Left lung (tissue), 4 donors: ENCODE measurements at regions not wholly inside any gene's neighbourhood (a gene's known extent, or its start where the extent isn't known, plus 50 kb on each side); places are given as distances from the start of the nearest gene placed in this dataset.

Experiments used
- ATAC-seq: fragments of 200-7000 bp; cut with Tn5 transposase; one replicate; pipeline ENCODE4 v1.9.1; 2020; ENCODE audit warnings: moderate library complexity
- DNase-seq, 4 donors: peaks; one replicate each; pipeline ENCODE4 v3.0.0-alpha.2; 2013 to 2020
- H3K27ac ChIP-seq, 2 donors: fragments of 200-600 bp; sonication (generic) in 1 of 2; one replicate each; pipeline versions ENCODE4 v1.5.0 to v1.8.0; 2020 to 2021
- H3K27me3 ChIP-seq, 2 donors: fragments of 200-600 bp; sonication (generic) in 1 of 2; one replicate each; pipeline versions ENCODE4 v1.5.0 to v1.8.0; 2020 to 2021
- H3K36me3 ChIP-seq, 2 donors: fragments of 200-600 bp; sonication (generic) in 1 of 2; one replicate each; pipeline versions ENCODE4 v1.5.0 to v1.8.0; 2020 to 2021
- H3K4me1 ChIP-seq, 2 donors: fragments of 200-600 bp; one replicate each; pipeline ENCODE4 v1.8.0; 2021
- H3K4me3 ChIP-seq, 2 donors: fragments of 200-600 bp; sonication (generic) in 1 of 2; one replicate each; pipeline versions ENCODE4 v1.5.0 to v1.8.0; 2020 to 2021; ENCODE audit warnings: mild to moderate bottlenecking in 1 of 2
- H3K9me3 ChIP-seq, 2 donors: fragments of 200-600 bp; sonication (generic) in 1 of 2; one replicate each; pipeline versions ENCODE4 v1.5.0 to v1.8.0; 2020 to 2021
- CTCF ChIP-seq, 2 donors: fragments of 200-600 bp; sonication (generic) in 1 of 2; IDR thresholded peaks; one replicate each; pipeline versions ENCODE4 v1.5.0 to v1.8.0; 2021; ENCODE audit warnings: antibody characterized with exemption in 2 of 2
- intact Hi-C, 2 donors: fragments of 100-400 bp; cut with DNase I; formaldehyde crosslinking; loops; one replicate each; pipeline versions ENCODE4 v1.11.2 to v1.14.2; 2022
- donor health status: DM: no; HTN: yes; CAD: no.
- donor health status: DM: no; HTN: no; CAD: no.

GRCh38 chr4:27763830-27764525, 903.3 kb downstream of the STIM2 start:
- H3K36me3 ChIP-seq, result no peaks in the 10 kb centered on the region
- H3K27ac ChIP-seq, result no peak overlapping the region
- DNase-seq (no peak), ATAC-seq (no peak)
- no peak overlapping the region for H3K4me3 ChIP-seq
- intact Hi-C loops, result no loop called here
- no peaks in the 10 kb centered on the region for H3K9me3 ChIP-seq
- TF ChIP-seq CTCF (IDR thresholded peaks at IDR 0.05), result no peak
- H3K27me3 ChIP-seq, result no peaks in the 10 kb centered on the region
- H3K4me1 ChIP-seq, result no peaks in the 10 kb centered on the region

- no peaks in the 10 kb centered on the region for H3K4me1 ChIP-seq
- ATAC-seq (no peak), DNase-seq (no peak)
- H3K9me3 ChIP-seq, result no peaks in the 10 kb centered on the region
- no peaks in the 10 kb centered on the region for H3K36me3 ChIP-seq
- no peak overlapping the region for H3K27ac ChIP-seq
- TF ChIP-seq CTCF (IDR thresholded peaks at IDR 0.05), result no peak
- H3K4me3 ChIP-seq, result no peak overlapping the region
- intact Hi-C loops, result no loop called here
- no peaks in the 10 kb centered on the region for H3K27me3 ChIP-seq
Observed at GRCh38 chr4:27764526-27764837, 903.8 kb downstream of the STIM2 start.

- ATAC-seq, result no peak
Observed at GRCh38 chr4:27770895-27771294, 910.3 kb downstream of the STIM2 start.

GRCh38 chr4:27775156-27775555, 914.5 kb downstream of the STIM2 start:
- TF ChIP-seq CTCF (IDR thresholded peaks at IDR 0.05), result no peak
- no peak for DNase-seq
- intact Hi-C loops, result no loop called here
- H3K27ac ChIP-seq, result no peak overlapping the region
- H3K4me1 ChIP-seq, result no peaks in the 10 kb centered on the region
- no peak for ATAC-seq
- peaks cover 0 to 3% of the 10 kb centered on the region in 2 donors for H3K9me3 ChIP-seq
- H3K36me3 ChIP-seq, result no peaks in the 10 kb centered on the region
- H3K27me3 ChIP-seq, result no peaks in the 10 kb centered on the region
- no peak overlapping the region for H3K4me3 ChIP-seq

More at GRCh38 chr4:27770895-27771294, 910.3 kb downstream of the STIM2 start:
- Histone ChIP-seq H3K4me3 (no peak overlapping the region), H3K36me3 (no peaks in the 10 kb centered on the region), H3K27me3 (no peaks in the 10 kb centered on the region), H3K4me1 (no peaks in the 10 kb centered on the region), H3K27ac (no peak overlapping the region), H3K9me3 (no peaks in the 10 kb centered on the region)
- intact Hi-C loops, result no loop called here
- no peak for TF ChIP-seq CTCF (IDR thresholded peaks at IDR 0.05)
- DNase-seq, result no peak

GRCh38 chr4:27779827-27780226, 919.2 kb downstream of the STIM2 start:
- ATAC-seq (no peak), DNase-seq (no peak)
- Histone ChIP-seq H3K4me3 (no peak overlapping the region), H3K36me3 (no peaks in the 10 kb centered on the region), H3K4me1 (no peaks in the 10 kb centered on the region), H3K9me3 (peaks cover 0 to 3% of the 10 kb centered on the region in 2 donors), H3K27ac (no peak overlapping the region), H3K27me3 (no peaks in the 10 kb centered on the region)
- no peak for TF ChIP-seq CTCF (IDR thresholded peaks at IDR 0.05)
- intact Hi-C loops, result no loop called here
